H1 (cell line): ENCODE measurements at regions not wholly inside any gene's neighbourhood (a gene's known extent, or its start where the extent isn't known, plus 50 kb on each side); places are given as distances from the start of the nearest gene placed in this dataset.
A peak's percentile ranks its signal among the peaks of the same experiment; 100 is the strongest.
"Not testable (repeated sequence)": the region's sequence is repeated elsewhere in the genome, so short reads cannot be mapped to it uniquely, and the experiment has no call there.

Experiments
- CTCF ChIA-PET: fragments of 300-600 bp; sonication (Branson Sonifier 250); formaldehyde crosslinking; loops from one replicate; lab custom pipeline; 2021; ENCODE audit not compliant: partially characterized antibody; lab: Charles Lee
- POLR2A ChIA-PET: fragments of 300-600 bp; sonication (Branson Sonifier 250); formaldehyde crosslinking; loops from one replicate; lab custom pipeline; 2021; ENCODE audit warnings: inconsistent platforms; ENCODE audit not compliant: partially characterized antibody; lab: Charles Lee
- DNase-seq, 2 experiments: peaks; one replicate each; pipeline versions ENCODE4 v3.0.0 to v3.0.0-alpha.2; 2010 to 2022; ENCODE audit warnings: low spot score in 2 of 2, low read depth in 1 of 2, mixed read lengths in 1 of 2
- FAIRE-seq: peaks from 2 replicates; lab custom pipeline; 2011; peaks lifted over from hg19 to GRCh38; lab: Jason Lieb, UNC
- H2AFZ ChIP-seq: 2 replicates; pipeline ENCODE4 v1.8.1; 2012; ENCODE audit warnings: low read length, inconsistent platforms
- H2AK5ac ChIP-seq: 2 replicates; pipeline ENCODE4 v1.6.1; 2013; ENCODE audit warnings: low read depth, low read length
- H2BK120ac ChIP-seq: replicated peaks from 2 replicates; pipeline ENCODE3; 2013; ENCODE audit warnings: low read depth, low read length, inconsistent platforms
- H2BK12ac ChIP-seq: 2 replicates; pipeline ENCODE4 v1.6.1; 2013; ENCODE audit warnings: low read depth, low read length
- H2BK15ac ChIP-seq: 2 replicates; pipeline ENCODE4 v1.6.1; 2013; ENCODE audit warnings: low read length
- H2BK20ac ChIP-seq: 2 replicates; pipeline ENCODE4 v1.6.1; 2013; ENCODE audit warnings: low read length
- H2BK5ac ChIP-seq: 2 replicates; pipeline ENCODE4 v1.6.1; 2013; ENCODE audit warnings: low read depth, low read length
- H3K14ac ChIP-seq: 2 replicates; pipeline ENCODE4 v1.6.1; 2013; ENCODE audit warnings: inconsistent platforms; ENCODE audit not compliant: insufficient read length
- H3K18ac ChIP-seq: 2 replicates; pipeline ENCODE4 v1.6.1; 2013; ENCODE audit warnings: low read length; ENCODE audit errors: extremely low read depth
- H3K23ac ChIP-seq: 2 replicates; pipeline ENCODE4 v1.6.1; 2013; ENCODE audit warnings: inconsistent platforms; ENCODE audit not compliant: insufficient read length
- H3K23me2 ChIP-seq: 2 replicates; pipeline ENCODE4 v1.6.1; 2013; ENCODE audit warnings: low read depth, low read length
- H3K27ac ChIP-seq: 2 replicates; pipeline ENCODE4 v1.6.1; 2011; ENCODE audit warnings: low read depth, low read length, inconsistent platforms
- H3K27me3 ChIP-seq, 4 experiments: replicated peaks in 1 of 4; 1 replicate in 1 of 4; 2 replicates in 3 of 4; pipeline versions ENCODE4 v1.6.1 to v1.8.1; 2011 to 2013; ENCODE audit warnings: low read length in 3 of 4, mild to moderate bottlenecking in 3 of 4, inconsistent platforms in 2 of 4, mixed read lengths in 2 of 4, moderate library complexity in 1 of 4; ENCODE audit not compliant: control insufficient read depth in 3 of 4, insufficient read depth in 3 of 4; ENCODE audit errors: extremely low read depth in 1 of 4
- H3K36me3 ChIP-seq, 4 experiments: 2 replicates each; pipeline versions ENCODE4 v1.6.1 to v1.8.1; 2011 to 2013; ENCODE audit warnings: mild to moderate bottlenecking in 4 of 4, low read length in 3 of 4, moderate library complexity in 2 of 4, control low read depth in 1 of 4, inconsistent platforms in 1 of 4; ENCODE audit not compliant: insufficient read depth in 4 of 4, control insufficient read depth in 2 of 4
- H3K4ac ChIP-seq: replicated peaks from 2 replicates; pipeline ENCODE3; 2013; ENCODE audit warnings: low read length, low read depth, mixed read lengths, inconsistent platforms; ENCODE audit not compliant: insufficient read length
- H3K4me1 ChIP-seq, 4 experiments: replicated peaks in 1 of 4; 1 replicate in 1 of 4; 2 replicates in 3 of 4; pipeline versions ENCODE4 v1.6.1 to v1.8.1; 2011 to 2013; ENCODE audit warnings: low read length in 3 of 4, inconsistent platforms in 2 of 4, mixed read lengths in 1 of 4; ENCODE audit not compliant: insufficient read depth in 4 of 4, control insufficient read depth in 3 of 4
- H3K4me2 ChIP-seq, 2 experiments: 2 replicates each; pipeline versions ENCODE4 v1.6.1 to v1.8.1; 2011 to 2013; ENCODE audit warnings: low read depth in 2 of 2, low read length in 2 of 2, control low read depth in 1 of 2, inconsistent platforms in 1 of 2, mild to moderate bottlenecking in 1 of 2; ENCODE audit not compliant: insufficient read depth in 1 of 2
- H3K4me3 ChIP-seq, 4 experiments: fragments of 200-600, 300-600 bp in 1 of 4; sonication (generic), shearing (Covaris generic), sonication (Bioruptor Twin) in 1 of 4; 2 replicates each; pipeline versions ENCODE4 v1.5.1 to v1.8.1; 2011 to 2016; ENCODE audit warnings: low read length in 4 of 4, low read depth in 3 of 4, control low read depth in 2 of 4, inconsistent platforms in 2 of 4, mild to moderate bottlenecking in 2 of 4, mixed read lengths in 1 of 4, moderate library complexity in 1 of 4; ENCODE audit not compliant: insufficient read depth in 2 of 4; ENCODE audit errors: extremely low read depth in 1 of 4
- H3K56ac ChIP-seq: replicated peaks from 2 replicates; pipeline ENCODE3; 2013; ENCODE audit warnings: low read depth, mild to moderate bottlenecking, mixed read lengths, low read length, inconsistent platforms; ENCODE audit not compliant: insufficient read length
- H3K79me1 ChIP-seq: 2 replicates; pipeline ENCODE4 v1.6.1; 2013; ENCODE audit warnings: low read depth, low read length, control low read depth
- H3K79me2 ChIP-seq, 2 experiments: 2 replicates each; pipeline versions ENCODE4 v1.6.1 to v1.8.1; 2012 to 2013; ENCODE audit warnings: low read length in 2 of 2, mild to moderate bottlenecking in 2 of 2, inconsistent platforms in 1 of 2; ENCODE audit not compliant: insufficient read depth in 2 of 2, control insufficient read depth in 1 of 2
- H3K9ac ChIP-seq, 4 experiments: replicated peaks in 1 of 4; 1 replicate in 1 of 4; 2 replicates in 3 of 4; pipeline versions ENCODE4 v1.6.1 to v1.8.1; 2011 to 2013; ENCODE audit warnings: low read depth in 3 of 4, low read length in 3 of 4, control low read depth in 2 of 4, mild to moderate bottlenecking in 2 of 4, moderate library complexity in 2 of 4, inconsistent platforms in 1 of 4; ENCODE audit errors: extremely low read depth in 1 of 4
- H3K9me3 ChIP-seq, 2 experiments: 2 replicates each; pipeline versions ENCODE4 v1.6.1 to v1.8.1; 2012 to 2013; ENCODE audit warnings: mild to moderate bottlenecking in 2 of 2, moderate library complexity in 2 of 2, control low read depth in 1 of 2, inconsistent platforms in 1 of 2, low read depth in 1 of 2, low read length in 1 of 2, mixed read lengths in 1 of 2; ENCODE audit not compliant: insufficient read depth in 2 of 2
- H4K20me1 ChIP-seq, 2 experiments: replicated peaks in 1 of 2; 2 replicates each; pipeline versions ENCODE3 to v1.8.1; 2011 to 2013; ENCODE audit warnings: inconsistent platforms in 2 of 2, low read length in 2 of 2, mild to moderate bottlenecking in 1 of 2; ENCODE audit not compliant: insufficient read depth in 2 of 2, control insufficient read depth in 1 of 2
- H4K5ac ChIP-seq: 2 replicates; pipeline ENCODE4 v1.6.1; 2013; ENCODE audit warnings: low read length, low read depth, mixed read lengths, inconsistent platforms; ENCODE audit not compliant: insufficient read length
- H4K8ac ChIP-seq: 2 replicates; pipeline ENCODE4 v1.8.0; 2013; ENCODE audit warnings: mild to moderate bottlenecking, moderate library complexity, low read length, inconsistent platforms; ENCODE audit not compliant: insufficient read depth; ENCODE audit errors: extremely low read depth
- H4K91ac ChIP-seq: replicated peaks from 2 replicates; pipeline ENCODE3; 2013; ENCODE audit warnings: low read length, mixed read lengths, inconsistent platforms; ENCODE audit not compliant: insufficient read length
- WGBS, 2 experiments: shearing (Covaris generic) in 1 of 2; methylation state at CpG; one replicate each; pipeline versions ENCODE4 v1.1.6 to v1.1.7; 2013 to 2015; ENCODE audit warnings: low lambda C conversion rate in 2 of 2, mixed read lengths in 2 of 2, inconsistent platforms in 1 of 2, low coverage in 1 of 2, missing lambda C conversion rate in 1 of 2; ENCODE audit not compliant: insufficient replicate concordance in 2 of 2, insufficient coverage in 1 of 2, insufficient read length in 1 of 2; ENCODE audit errors: extremely low coverage in 1 of 2, missing lambda C conversion rate in 1 of 2; 5-methylcytosine and 5-hydroxymethylcytosine counted together

GRCh38 chr13:86651171-86651570 lies 852.0 kb upstream of the SLITRK6 start:
- peak in 1 of 2 experiments; percentile 51 for DNase-seq
- not testable (repeated sequence) for H2AK5ac ChIP-seq

More at GRCh38 chr13:86651171-86651570, 852.0 kb upstream of the SLITRK6 start:
- H3K18ac ChIP-seq, H3K79me2 ChIP-seq, H3K9ac ChIP-seq, H2BK12ac ChIP-seq, H4K20me1 ChIP-seq, H4K5ac ChIP-seq, H3K9me3 ChIP-seq, H3K23ac ChIP-seq, H3K27me3 ChIP-seq, H3K4me1 ChIP-seq, H2BK20ac ChIP-seq, H2BK15ac ChIP-seq, H3K4me3 ChIP-seq, H3K14ac ChIP-seq, H4K8ac ChIP-seq, CTCF ChIA-PET, H3K36me3 ChIP-seq, H3K23me2 ChIP-seq, H2BK120ac ChIP-seq, H3K79me1 ChIP-seq, POLR2A ChIA-PET, H3K56ac ChIP-seq, H3K4me2 ChIP-seq, H3K4ac ChIP-seq, FAIRE-seq, H2AFZ ChIP-seq, H2BK5ac ChIP-seq, H3K27ac ChIP-seq, H4K91ac ChIP-seq: not testable (repeated sequence)
- WGBS, 2 experiments: 78% methylated on average over 5 of the region's 5 CpGs; no CpG with 5 or more reads in 1 of the 2 experiments
